A673 (cell line): ENCODE measurements at regions not wholly inside any gene's neighbourhood (a gene's known extent, or its start where the extent isn't known, plus 50 kb on each side); places are given as distances from the start of the nearest gene placed in this dataset.

Source experiments
- BruUV-seq: library from RNA; stranded (reverse); fragments of 400-500 nt; replicated peaks from 2 replicates; lab custom pipeline; 2021; lab: Mats Ljungman, UMichigan
- CTCF ChIA-PET: fragments of 300-600 bp; sonication (Branson Sonifier 250); formaldehyde crosslinking; loops from one replicate; lab custom pipeline; 2022; ENCODE audit warnings: antibody characterized with exemption; lab: Charles Lee
- POLR2A ChIA-PET: fragments of 300-600 bp; sonication (Branson Sonifier 250); formaldehyde crosslinking; loops from one replicate; lab custom pipeline; 2022; ENCODE audit warnings: antibody characterized with exemption; ENCODE audit not compliant: low non-redundant PET; lab: Charles Lee
- DNase-seq: peaks from one replicate; pipeline ENCODE4 v3.0.0-alpha.2; 2015; ENCODE audit warnings: low spot score
- H3K27ac ChIP-seq: fragments of 200-600 bp; sonication (generic); 2 replicates; pipeline ENCODE4 v1.5.1; 2016; ENCODE audit warnings: mixed run types, low read depth, mild to moderate bottlenecking, mixed read lengths, antibody characterized with exemption, low read length; ENCODE audit not compliant: poor library complexity, severe bottlenecking
- H3K27me3 ChIP-seq: fragments of 200-600 bp; sonication (generic); replicated peaks from 2 replicates; pipeline ENCODE4 v1.6.1; 2017; ENCODE audit warnings: mixed run types, low read depth, mild to moderate bottlenecking, mixed read lengths, antibody characterized with exemption, low read length; ENCODE audit not compliant: insufficient read depth, poor library complexity
- H3K36me3 ChIP-seq: fragments of 200-600 bp; sonication (generic); 2 replicates; pipeline ENCODE4 v1.6.1; 2016; ENCODE audit warnings: mixed run types, mild to moderate bottlenecking, mixed read lengths, antibody characterized with exemption, low read length; ENCODE audit not compliant: insufficient read depth, poor library complexity, severe bottlenecking
- H3K4me1 ChIP-seq: fragments of 200-600 bp; sonication (generic); 2 replicates; pipeline ENCODE4 v1.6.1; 2017; ENCODE audit warnings: mixed run types, mild to moderate bottlenecking, mixed read lengths, antibody characterized with exemption, low read length; ENCODE audit not compliant: insufficient read depth, poor library complexity, severe bottlenecking
- H3K4me3 ChIP-seq: fragments of 200-600 bp; sonication (generic); 2 replicates; pipeline ENCODE4 v1.5.1; 2016; ENCODE audit warnings: low read depth, mixed run types, mild to moderate bottlenecking, mixed read lengths, low read length; ENCODE audit not compliant: poor library complexity, severe bottlenecking
- H3K9me3 ChIP-seq: fragments of 200-600 bp; sonication (generic); 2 replicates; pipeline ENCODE4 v1.6.1; 2016; ENCODE audit warnings: mixed run types, low read depth, mild to moderate bottlenecking, mixed read lengths, antibody characterized with exemption, low read length; ENCODE audit not compliant: poor library complexity, severe bottlenecking
- EZH2 ChIP-seq: fragments of 200-600 bp; sonication (generic); IDR thresholded peaks from 2 replicates; pipeline ENCODE4 v1.6.1; 2017; ENCODE audit warnings: borderline replicate concordance, low read depth, mild to moderate bottlenecking, mixed read lengths, antibody characterized with exemption, low read length; ENCODE audit not compliant: poor library complexity, severe bottlenecking
- intact Hi-C: fragments of 100-400 bp; cut with micrococcal nuclease; formaldehyde crosslinking; loops from one replicate; pipeline ENCODE4 v1.10.0; 2022; ENCODE audit not compliant: unreplicated experiment
- TF ChIP-seq, protein P1 (sequence below): fragments of 300-800, 200-600 bp; sonication (generic); conservative IDR thresholded peaks from 2 replicates; pipeline ENCODE4 v1.5.1; 2017; ENCODE audit warnings: low read depth, mild to moderate bottlenecking, antibody characterized with exemption, low read length, moderate library complexity, mixed read lengths

DNA sequence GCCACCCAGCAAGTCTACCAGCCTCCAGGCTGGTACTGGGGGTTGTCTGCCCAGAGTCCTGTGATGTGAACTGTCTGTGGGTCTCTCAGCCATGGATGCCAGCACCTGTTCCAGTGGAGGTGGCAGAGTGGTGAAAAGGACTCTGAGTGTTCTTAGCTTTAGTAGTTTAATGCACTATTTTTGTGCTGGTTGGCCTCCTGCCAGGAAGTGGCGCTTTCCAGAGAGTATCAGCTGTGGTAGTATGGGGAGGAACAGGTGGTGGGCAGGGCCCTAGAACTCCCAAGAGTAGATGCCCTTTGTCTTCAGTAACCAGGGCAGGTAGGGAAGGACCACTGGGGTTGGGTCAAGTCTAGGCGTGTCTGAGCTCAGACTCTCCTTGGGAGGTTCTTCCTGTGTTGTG is 356.7 kb downstream of the STK39 start:
- CTCF ChIA-PET: no interaction called here

DNA sequence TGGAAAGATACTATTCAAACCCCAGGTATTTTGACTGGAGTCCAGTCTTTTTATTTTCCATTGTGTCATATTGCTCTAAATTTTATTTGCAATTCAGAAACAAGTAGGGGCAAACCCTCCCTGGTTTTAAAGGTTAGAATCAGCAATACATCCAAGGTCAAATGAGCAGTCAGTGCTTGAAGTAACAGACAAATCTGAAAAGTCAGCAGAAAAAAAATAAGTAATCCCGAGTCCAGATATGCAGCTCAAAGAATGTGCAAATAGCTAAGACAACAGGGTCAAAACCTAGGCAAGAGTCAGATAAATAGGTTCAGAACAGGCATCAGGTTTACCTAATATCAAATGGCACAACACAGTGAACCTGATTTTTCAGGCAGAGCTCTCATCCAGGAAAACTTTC is 367.0 kb downstream of the STK39 start:
- ChIA-PET CTCF (no interaction called here), POLR2A (no interaction called here)
- Histone ChIP-seq H3K27ac (no peak overlapping the region), H3K4me1 (no peaks in the 10 kb centered on the region), H3K9me3 (no peaks in the 10 kb centered on the region), H3K36me3 (no peaks in the 10 kb centered on the region), H3K4me3 (no peak overlapping the region), H3K27me3 (peaks cover 5% of the 10 kb centered on the region)
- TF ChIP-seq, protein P1, sequence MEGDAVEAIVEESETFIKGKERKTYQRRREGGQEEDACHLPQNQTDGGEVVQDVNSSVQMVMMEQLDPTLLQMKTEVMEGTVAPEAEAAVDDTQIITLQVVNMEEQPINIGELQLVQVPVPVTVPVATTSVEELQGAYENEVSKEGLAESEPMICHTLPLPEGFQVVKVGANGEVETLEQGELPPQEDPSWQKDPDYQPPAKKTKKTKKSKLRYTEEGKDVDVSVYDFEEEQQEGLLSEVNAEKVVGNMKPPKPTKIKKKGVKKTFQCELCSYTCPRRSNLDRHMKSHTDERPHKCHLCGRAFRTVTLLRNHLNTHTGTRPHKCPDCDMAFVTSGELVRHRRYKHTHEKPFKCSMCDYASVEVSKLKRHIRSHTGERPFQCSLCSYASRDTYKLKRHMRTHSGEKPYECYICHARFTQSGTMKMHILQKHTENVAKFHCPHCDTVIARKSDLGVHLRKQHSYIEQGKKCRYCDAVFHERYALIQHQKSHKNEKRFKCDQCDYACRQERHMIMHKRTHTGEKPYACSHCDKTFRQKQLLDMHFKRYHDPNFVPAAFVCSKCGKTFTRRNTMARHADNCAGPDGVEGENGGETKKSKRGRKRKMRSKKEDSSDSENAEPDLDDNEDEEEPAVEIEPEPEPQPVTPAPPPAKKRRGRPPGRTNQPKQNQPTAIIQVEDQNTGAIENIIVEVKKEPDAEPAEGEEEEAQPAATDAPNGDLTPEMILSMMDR: no peak
- TF ChIP-seq EZH2: no peak
- DNase-seq: no peak
- intact Hi-C loops: no loop called here
- no TSS peak for BruUV-seq

More for the DNA sequence above, 356.7 kb downstream of the STK39 start:
- no peaks in the 10 kb centered on the region for H3K4me1 ChIP-seq
- H3K36me3 ChIP-seq: no peaks in the 10 kb centered on the region
- TF ChIP-seq, protein P1: no peak
- no peak for TF ChIP-seq EZH2
- intact Hi-C loops: no loop called here
- BruUV-seq: no TSS peak
- H3K27me3 ChIP-seq: no peaks in the 10 kb centered on the region
- H3K27ac ChIP-seq: no peak overlapping the region
- POLR2A ChIA-PET: no interaction called here
- no peak for DNase-seq
- H3K9me3 ChIP-seq: no peaks in the 10 kb centered on the region
- no peak overlapping the region for H3K4me3 ChIP-seq

GRCh38 chr2:167875529-167875928 is 371.9 kb downstream of the STK39 start:
- DNase-seq: no peak
- CTCF ChIA-PET: no interaction called here

More at GRCh38 chr2:167875529-167875928, 371.9 kb downstream of the STK39 start:
- H3K4me1 ChIP-seq: no peaks in the 10 kb centered on the region
- no peak overlapping the region for H3K4me3 ChIP-seq
- intact Hi-C loops: no loop called here
- TF ChIP-seq, protein P1: no peak
- no peak for TF ChIP-seq EZH2
- H3K27ac ChIP-seq: no peak overlapping the region
- no peaks in the 10 kb centered on the region for H3K36me3 ChIP-seq
- POLR2A ChIA-PET: no interaction called here
- BruUV-seq: no TSS peak
- no peaks in the 10 kb centered on the region for H3K9me3 ChIP-seq
- H3K27me3 ChIP-seq: no peaks in the 10 kb centered on the region
